Panc1 (cell line): ENCODE measurements at regions not wholly inside any gene's neighbourhood (a gene's known extent, or its start where the extent isn't known, plus 50 kb on each side); places are given as distances from the start of the nearest gene placed in this dataset.

ENCODE experiments used
- ATAC-seq: fragments of 200-7000 bp; cut with Tn5 transposase; 2 replicates; pipeline ENCODE4 v1.9.1; 2020; ENCODE audit warnings: mild to moderate bottlenecking, moderate library complexity
- BruUV-seq: library from RNA; stranded (reverse); fragments of 400-500 nt; replicated peaks from 2 replicates; lab custom pipeline; 2021; lab: Mats Ljungman, UMichigan
- CTCF ChIA-PET: fragments of 300-600 bp; sonication (Branson Sonifier 250); formaldehyde crosslinking; loops from one replicate; lab custom pipeline; 2022; ENCODE audit warnings: antibody characterized with exemption; lab: Charles Lee
- POLR2A ChIA-PET: fragments of 300-600 bp; sonication (Branson Sonifier 250); formaldehyde crosslinking; loops from one replicate; lab custom pipeline; 2022; ENCODE audit warnings: antibody characterized with exemption; lab: Charles Lee
- DNase-seq: peaks from one replicate; pipeline ENCODE4 v3.0.0-alpha.2; 2010; ENCODE audit warnings: low read depth, low spot score
- H3K27ac ChIP-seq: 2 replicates; pipeline ENCODE4 v1.5.1; 2011; ENCODE audit warnings: mild to moderate bottlenecking, low read length, inconsistent platforms
- H3K27me3 ChIP-seq: fragments of 200-500 bp; sonication (Bioruptor generic); 2 replicates; pipeline ENCODE4 v1.6.0; 2014; ENCODE audit warnings: low read length, inconsistent platforms; ENCODE audit not compliant: control insufficient read depth, insufficient read depth
- H3K36me3 ChIP-seq: fragments of 200-500 bp; sonication (Bioruptor generic); 2 replicates; pipeline ENCODE4 v1.5.1; 2014; ENCODE audit warnings: inconsistent platforms, mild to moderate bottlenecking, low read length, moderate library complexity; ENCODE audit not compliant: control insufficient read depth, insufficient read depth
- H3K4me1 ChIP-seq: 2 replicates; pipeline ENCODE4 v1.5.1; 2011; ENCODE audit warnings: inconsistent platforms, mild to moderate bottlenecking, low read length, moderate library complexity; ENCODE audit not compliant: control insufficient read depth, insufficient read depth
- H3K4me3 ChIP-seq, 2 experiments: 2 replicates each; pipeline ENCODE4 v1.5.1; 2011 to 2012; ENCODE audit warnings: low read depth in 2 of 2, low read length in 2 of 2, mild to moderate bottlenecking in 2 of 2, inconsistent platforms in 1 of 2, moderate library complexity in 1 of 2
- H3K9me3 ChIP-seq: fragments of 200-500 bp; sonication (Bioruptor generic); 2 replicates; pipeline ENCODE4 v1.5.1; 2014; ENCODE audit warnings: low read depth, mild to moderate bottlenecking, inconsistent platforms, low read length, moderate library complexity; ENCODE audit not compliant: control insufficient read depth, insufficient read depth
- POLR2AphosphoS5 ChIP-seq: IDR thresholded peaks from 2 replicates; pipeline ENCODE4 v1.6.1; 2012; ENCODE audit warnings: mild to moderate bottlenecking, low read depth, low read length, moderate library complexity
- REST ChIP-seq, 2 experiments: IDR thresholded peaks; 2 replicates each; pipeline ENCODE4 v1.6.1; 2011 to 2012; ENCODE audit warnings: low read depth in 2 of 2, control low read depth in 1 of 2, low read length in 1 of 2, mild to moderate bottlenecking in 1 of 2, moderate library complexity in 1 of 2; ENCODE audit not compliant: insufficient read depth in 1 of 2
- SIN3A ChIP-seq: IDR thresholded peaks from 2 replicates; pipeline ENCODE4 v1.6.1; 2012; ENCODE audit warnings: low read depth, mild to moderate bottlenecking, low read length, moderate library complexity, borderline replicate concordance; ENCODE audit not compliant: insufficient read depth
- TCF7L2 ChIP-seq: IDR thresholded peaks from 2 replicates; pipeline ENCODE4 v1.6.1; 2011; ENCODE audit warnings: mild to moderate bottlenecking, low read depth, low read length, inconsistent platforms
- in situ Hi-C: cut with HindIII; loops from 2 replicates; pipeline ENCODE4 v1.10.0; 2016; ENCODE audit warnings: low sequenced_read_pairs, low pct_unique_long_range_greater_than_20kb
- intact Hi-C: fragments of 100-400 bp; cut with micrococcal nuclease; formaldehyde crosslinking; loops from one replicate; pipeline ENCODE4 v1.10.0; 2022; ENCODE audit not compliant: unreplicated experiment
- TF ChIP-seq, protein P1 (sequence below): fragments of 450-650 bp; IDR thresholded peaks from 2 replicates; pipeline ENCODE4 v1.5.1; 2017; ENCODE audit warnings: mild to moderate bottlenecking

DNA sequence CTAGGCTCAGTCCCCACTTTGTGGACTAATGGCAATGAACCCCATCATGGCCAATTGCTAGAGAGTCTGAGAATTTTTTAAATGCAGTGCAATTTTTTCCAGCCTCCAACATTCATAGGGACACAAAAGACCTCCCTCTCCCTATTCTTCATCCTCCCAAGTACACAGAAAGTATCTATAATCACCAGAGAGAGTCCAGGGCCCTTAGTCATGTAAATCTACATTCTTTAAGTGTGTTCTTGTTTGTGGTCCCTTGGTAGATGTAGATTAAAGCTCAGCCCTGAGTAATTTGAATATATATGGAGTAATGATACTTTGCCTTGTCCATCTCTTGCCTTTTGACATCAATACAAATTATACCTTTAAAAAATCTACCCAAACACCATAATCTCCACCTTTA is 51.3 kb upstream of the ATXN3L start:
- TF ChIP-seq SIN3A (no peak), TCF7L2 (no peak), POLR2AphosphoS5 (no peak), REST (IDR thresholded peaks at IDR 0.05; ENCODE audit: insufficient read depth in 1 of 2, low read depth in 2 of 2, low read length in 1 of 2) (no peak)
- TF ChIP-seq, protein P1, sequence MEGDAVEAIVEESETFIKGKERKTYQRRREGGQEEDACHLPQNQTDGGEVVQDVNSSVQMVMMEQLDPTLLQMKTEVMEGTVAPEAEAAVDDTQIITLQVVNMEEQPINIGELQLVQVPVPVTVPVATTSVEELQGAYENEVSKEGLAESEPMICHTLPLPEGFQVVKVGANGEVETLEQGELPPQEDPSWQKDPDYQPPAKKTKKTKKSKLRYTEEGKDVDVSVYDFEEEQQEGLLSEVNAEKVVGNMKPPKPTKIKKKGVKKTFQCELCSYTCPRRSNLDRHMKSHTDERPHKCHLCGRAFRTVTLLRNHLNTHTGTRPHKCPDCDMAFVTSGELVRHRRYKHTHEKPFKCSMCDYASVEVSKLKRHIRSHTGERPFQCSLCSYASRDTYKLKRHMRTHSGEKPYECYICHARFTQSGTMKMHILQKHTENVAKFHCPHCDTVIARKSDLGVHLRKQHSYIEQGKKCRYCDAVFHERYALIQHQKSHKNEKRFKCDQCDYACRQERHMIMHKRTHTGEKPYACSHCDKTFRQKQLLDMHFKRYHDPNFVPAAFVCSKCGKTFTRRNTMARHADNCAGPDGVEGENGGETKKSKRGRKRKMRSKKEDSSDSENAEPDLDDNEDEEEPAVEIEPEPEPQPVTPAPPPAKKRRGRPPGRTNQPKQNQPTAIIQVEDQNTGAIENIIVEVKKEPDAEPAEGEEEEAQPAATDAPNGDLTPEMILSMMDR, result no peak
- ChIA-PET POLR2A (no interaction called here), CTCF (no interaction called here)
- BruUV-seq, result no TSS peak
- H3K27me3 ChIP-seq, result no peaks in the 10 kb centered on the region
- in situ Hi-C loops (no loop called here), intact Hi-C loops (no loop called here)
- no peaks in the 10 kb centered on the region for H3K4me1 ChIP-seq
- no peak overlapping the region for H3K27ac ChIP-seq
- no peak for DNase-seq
- no peaks in the 10 kb centered on the region for H3K36me3 ChIP-seq
- no peak overlapping the region for H3K4me3 ChIP-seq
- ATAC-seq, result no peak
- H3K9me3 ChIP-seq, result no peaks in the 10 kb centered on the region

DNA sequence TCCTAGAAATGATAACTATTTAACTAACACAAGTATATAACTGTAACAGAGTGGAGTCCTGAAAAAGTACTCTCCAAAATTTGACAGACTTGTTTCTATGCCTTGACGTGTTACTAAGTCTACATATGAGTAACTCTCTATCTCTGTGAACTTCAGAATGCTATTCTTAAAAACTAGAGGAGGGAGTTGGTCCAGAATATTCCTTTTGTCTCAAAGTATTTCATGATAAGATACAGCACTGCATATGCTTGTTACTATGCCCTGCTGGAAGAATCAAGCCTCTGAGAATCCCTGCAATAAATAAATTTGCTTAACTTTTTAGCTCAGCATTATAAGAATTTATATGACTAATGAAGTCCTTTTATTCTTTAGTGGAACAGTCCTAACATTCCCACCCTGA is 50.9 kb upstream of the ATXN3L start:
- CTCF ChIA-PET, result no interaction called here
- Histone ChIP-seq H3K9me3 (no peaks in the 10 kb centered on the region), H3K4me1 (no peaks in the 10 kb centered on the region), H3K27ac (no peak overlapping the region), H3K36me3 (no peaks in the 10 kb centered on the region), H3K4me3 (no peak overlapping the region), H3K27me3 (no peaks in the 10 kb centered on the region)
- TF ChIP-seq REST (IDR thresholded peaks at IDR 0.05; ENCODE audit: insufficient read depth in 1 of 2, low read depth in 2 of 2, low read length in 1 of 2) (no peak), TCF7L2 (no peak), POLR2AphosphoS5 (no peak), SIN3A (no peak)
- TF ChIP-seq, protein P1, result no peak
- POLR2A ChIA-PET, result no interaction called here
- in situ Hi-C loops (no loop called here), intact Hi-C loops (no loop called here)
- BruUV-seq, result no TSS peak
- ATAC-seq (no peak), DNase-seq (no peak)
